ENCODE measurements at regions not wholly inside any gene's neighbourhood (a gene's known extent, or its start where the extent isn't known, plus 50 kb on each side); places are given as distances from the start of the nearest gene placed in this dataset.

DNA sequence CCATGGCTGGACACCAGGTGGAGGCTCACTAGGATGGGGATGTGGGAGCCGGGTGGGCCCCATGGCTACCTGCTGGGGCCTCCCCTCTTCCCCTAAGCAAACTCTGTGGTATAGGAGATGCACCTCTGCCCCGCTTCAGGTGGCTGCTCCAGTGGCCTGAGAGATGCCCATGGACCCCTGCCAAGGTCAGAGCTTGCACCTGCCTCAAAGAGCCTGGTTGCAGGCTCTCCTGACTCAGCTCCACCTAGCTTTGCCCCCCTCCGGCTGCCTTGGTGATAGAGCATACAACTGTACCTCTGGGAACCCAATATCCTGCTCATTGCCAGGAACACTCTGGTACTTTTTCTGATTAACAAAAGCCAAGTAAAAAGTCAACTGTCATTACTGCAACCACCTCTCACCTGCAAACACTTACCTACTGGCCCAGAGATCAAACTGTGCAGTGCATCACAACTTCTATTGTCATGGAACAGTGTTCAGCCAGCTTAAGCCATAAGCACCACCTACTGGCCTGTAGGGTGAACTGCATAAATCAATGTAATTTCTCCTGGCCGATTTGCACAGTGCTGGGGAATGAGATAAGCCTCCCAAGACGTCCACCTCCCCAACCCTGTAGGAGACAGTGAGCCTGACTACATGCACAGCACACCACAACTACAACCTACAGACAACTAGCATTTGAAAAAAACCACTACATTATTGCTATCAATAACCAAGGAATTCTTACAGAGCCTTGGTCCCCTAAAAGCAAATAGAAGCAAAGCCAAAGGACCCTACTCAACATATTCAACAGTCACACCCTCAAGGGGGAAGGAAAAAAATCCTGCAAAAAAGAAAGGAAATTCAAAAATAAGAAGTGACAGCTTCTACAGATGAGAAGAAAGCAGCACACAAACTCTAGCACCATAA, 352.4 kb upstream of the ARHGEF26 start:
- peak; percentile 88 for TF ChIP-seq CTCF (IDR thresholded peaks at IDR 0.05)

DNA sequence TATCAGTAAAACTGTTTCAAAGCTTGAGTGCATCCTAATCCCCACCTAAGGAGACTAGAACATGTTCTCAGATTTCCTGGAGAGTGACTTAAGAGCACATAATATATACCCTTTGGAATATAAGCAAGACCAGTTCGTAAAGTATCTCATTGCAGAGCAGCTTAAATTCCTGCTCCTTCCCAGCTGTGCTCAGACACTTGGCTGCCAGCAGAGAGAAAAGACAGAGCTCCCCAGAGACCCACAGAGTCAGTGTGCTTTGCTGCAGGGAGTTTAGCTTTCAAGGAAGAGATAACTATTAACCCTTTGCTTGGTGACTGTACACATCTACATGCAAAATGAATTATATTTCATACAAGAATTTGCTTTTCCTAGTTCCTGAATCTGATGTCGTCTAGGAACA, 338.1 kb upstream of the ARHGEF26 start:
- no peak for TF ChIP-seq CTCF (IDR thresholded peaks at IDR 0.05)

DNA sequence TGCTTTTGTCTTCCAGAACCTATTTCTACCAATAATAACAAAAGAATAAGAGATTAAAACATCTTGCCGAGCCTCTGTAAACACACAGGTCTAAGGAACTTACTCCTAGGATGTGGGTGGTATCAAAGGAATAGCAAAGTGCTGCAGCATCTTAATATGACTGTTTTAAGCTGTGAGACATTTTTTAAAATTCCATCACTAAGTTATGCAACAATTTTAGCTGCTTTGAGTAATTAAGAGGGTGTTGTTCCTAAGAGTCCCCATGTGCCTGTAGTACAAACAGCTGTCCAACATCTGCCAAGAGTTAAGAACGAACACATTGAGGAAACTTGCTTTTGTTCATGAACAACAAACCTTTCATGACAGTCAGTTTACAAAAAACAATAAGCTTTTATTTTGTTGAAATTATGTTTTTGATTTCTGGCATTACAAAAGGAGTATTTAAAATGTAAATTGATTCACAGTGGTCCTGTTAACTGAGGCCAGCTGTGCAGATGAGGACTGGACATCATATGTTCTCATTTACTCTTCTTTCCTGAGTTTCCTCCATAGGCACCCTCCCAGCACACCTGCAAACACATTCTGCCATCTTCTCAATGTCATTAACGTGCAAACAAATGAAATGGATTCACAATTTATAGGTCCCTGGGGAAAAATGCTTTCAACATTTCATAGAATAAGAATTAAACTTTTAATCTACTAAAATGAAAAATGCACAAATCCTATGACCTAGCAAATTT, 337.3 kb upstream of the ARHGEF26 start:
- TF ChIP-seq CTCF (IDR thresholded peaks at IDR 0.05), result no peak

- TF ChIP-seq CTCF (IDR thresholded peaks at IDR 0.05), result peak; percentile 13; the same call in 1 of the 2 replicates
These were observed 335.3 kb upstream of the ARHGEF26 start for GRCh38 chr3:153785901-153786300.

GRCh38 chr3:153789380-153789779, 331.8 kb upstream of the ARHGEF26 start:
- TF ChIP-seq CTCF (IDR thresholded peaks at IDR 0.05), result no peak

DNA sequence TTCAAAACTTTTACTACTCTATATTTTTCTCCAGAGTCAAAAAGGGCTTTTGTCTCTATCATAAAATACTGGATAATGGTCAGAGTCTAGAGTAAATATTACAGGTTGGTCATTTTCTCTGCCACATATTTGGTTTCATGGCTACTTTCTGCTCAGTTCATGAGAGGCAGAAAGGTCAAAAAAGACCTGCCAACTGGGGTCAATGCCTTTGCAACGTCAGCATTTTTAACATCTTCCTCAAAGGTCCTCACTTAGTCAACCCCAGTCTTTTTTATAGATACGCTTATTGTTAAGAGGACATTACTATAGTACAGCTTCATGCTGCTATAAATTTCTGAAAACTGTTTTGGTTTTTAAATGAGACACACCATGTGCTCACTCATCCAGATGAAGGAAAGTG, 312.1 kb upstream of the ARHGEF26 start:
- TF ChIP-seq CTCF (IDR thresholded peaks at IDR 0.05), result no peak

DNA sequence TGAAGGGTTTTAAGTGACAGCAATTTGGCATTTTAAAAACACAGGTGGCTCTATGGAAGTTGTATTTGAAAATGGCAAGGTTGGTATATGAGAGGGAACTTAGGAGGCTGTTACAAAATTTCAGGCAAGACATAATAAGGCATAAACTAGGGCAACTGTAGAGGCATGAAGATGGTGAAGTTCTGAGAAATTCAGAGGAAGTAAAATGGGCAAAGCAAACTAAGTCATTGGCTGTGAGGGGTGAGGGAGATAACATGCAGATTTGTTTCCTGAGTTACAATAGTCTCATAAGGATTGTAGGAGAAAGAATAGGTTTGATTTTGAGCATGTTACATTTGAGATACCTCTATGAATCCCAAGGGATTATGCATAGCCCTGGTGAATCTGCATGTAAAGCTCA, 302.9 kb upstream of the ARHGEF26 start:
- TF ChIP-seq CTCF (IDR thresholded peaks at IDR 0.05), result no peak

Measured in LNCAP (cell line).